ENCODE measurements at regions not wholly inside any gene's neighbourhood (a gene's known extent, or its start where the extent isn't known, plus 50 kb on each side); places are given as distances from the start of the nearest gene placed in this dataset.

- no peak for DNase-seq (ENCODE audit: low spot score)
Measured at GRCh38 chr13:74230984-74231501, 96.8 kb upstream of the KLF12 start.

GRCh38 chr13:74229242-74229641, 95.0 kb upstream of the KLF12 start:
- no peak for DNase-seq (ENCODE audit: low spot score)
- no peak for TF ChIP-seq CTCF (IDR thresholded peaks at IDR 0.05; ENCODE audit: extremely low read depth, missing control alignments)

More at GRCh38 chr13:74230984-74231501, 96.8 kb upstream of the KLF12 start:
- TF ChIP-seq CTCF (IDR thresholded peaks at IDR 0.05; ENCODE audit: extremely low read depth, missing control alignments), result no peak

- TF ChIP-seq CTCF (IDR thresholded peaks at IDR 0.05; ENCODE audit: extremely low read depth, missing control alignments), result no peak
- no peak for DNase-seq (ENCODE audit: low spot score)
Measured at GRCh38 chr13:74227476-74228158, 93.4 kb upstream of the KLF12 start.

GRCh38 chr13:74226791-74227475, 92.7 kb upstream of the KLF12 start:
- no peak for DNase-seq (ENCODE audit: low spot score)
- TF ChIP-seq CTCF (IDR thresholded peaks at IDR 0.05; ENCODE audit: extremely low read depth, missing control alignments), result no peak

GRCh38 chr13:74221752-74222151, 87.5 kb upstream of the KLF12 start:
- DNase-seq (ENCODE audit: low spot score), result no peak
- TF ChIP-seq CTCF (IDR thresholded peaks at IDR 0.05; ENCODE audit: extremely low read depth, missing control alignments), result no peak

GRCh38 chr13:74219566-74219965, 85.4 kb upstream of the KLF12 start:
- no peak for DNase-seq (ENCODE audit: low spot score)
- TF ChIP-seq CTCF (IDR thresholded peaks at IDR 0.05; ENCODE audit: extremely low read depth, missing control alignments), result no peak

- DNase-seq (ENCODE audit: low spot score), result no peak
- no peak for TF ChIP-seq CTCF (IDR thresholded peaks at IDR 0.05; ENCODE audit: extremely low read depth, missing control alignments)
Measured at GRCh38 chr13:74218291-74218690, 84.1 kb upstream of the KLF12 start.
